BLaER1 treated with 17β-estradiol and CSF1 and Interleukin-3, amounts not matched to agents 10 nM and 100 nM (cell line): ENCODE measurements at regions not wholly inside any gene's neighbourhood (a gene's known extent, or its start where the extent isn't known, plus 50 kb on each side); places are given as distances from the start of the nearest gene placed in this dataset.
A peak's percentile ranks its signal among the peaks of the same experiment; 100 is the strongest.
"Not testable (repeated sequence)": the region's sequence is repeated elsewhere in the genome, so short reads cannot be mapped to it uniquely, and the experiment has no call there.

Experiments used
- H3K27ac ChIP-seq, 11 experiments: shearing (Covaris generic); formaldehyde crosslinking; 2 replicates each; pipeline ENCODE4 v1.8.1; 2022
- H3K27me3 ChIP-seq, 11 experiments: shearing (Covaris generic); formaldehyde crosslinking; 2 replicates each; pipeline ENCODE4 v1.8.1; 2022
- H3K36me3 ChIP-seq, 11 experiments: shearing (Covaris generic); formaldehyde crosslinking; 2 replicates each; pipeline ENCODE4 v1.8.1; 2022
- H3K4me1 ChIP-seq, 10 experiments: shearing (Covaris generic); formaldehyde crosslinking; 2 replicates each; pipeline ENCODE4 v1.8.1; 2022
- H3K4me2 ChIP-seq, 11 experiments: shearing (Covaris generic); formaldehyde crosslinking; 2 replicates each; pipeline ENCODE4 v1.8.1; 2022
- H3K4me3 ChIP-seq, 10 experiments: shearing (Covaris generic); formaldehyde crosslinking; 2 replicates each; pipeline ENCODE4 v1.8.1; 2022
- H3K9ac ChIP-seq, 11 experiments: shearing (Covaris generic); formaldehyde crosslinking; 2 replicates each; pipeline ENCODE4 v1.8.1; 2022
- H3K9me3 ChIP-seq, 11 experiments: shearing (Covaris generic); formaldehyde crosslinking; replicated peaks in 1 of 11; 2 replicates each; pipeline ENCODE4 v1.8.1; 2022
- H4K20me1 ChIP-seq, 11 experiments: shearing (Covaris generic); formaldehyde crosslinking; 2 replicates each; pipeline ENCODE4 v1.8.1; 2022
- Cebpa-rat ChIP-seq, 11 experiments: shearing (Covaris generic); IDR thresholded peaks; 2 replicates each; pipeline ENCODE4 v1.8.1; 2022

GRCh38 chr17:83201206-83202001 is 122.0 kb downstream of the METRNL start:
- Histone ChIP-seq H4K20me1 (no peaks in the 10 kb centered on the region), H3K4me2 (peak overlapping the region; percentile 95 to 100 (median 98)), H3K4me1 (peaks cover 86 to 93% (median 91%) of the 10 kb centered on the region in 10 experiments), H3K9ac (peak overlapping the region; percentile 61 to 96 (median 80); a peak in 21 of 22 replicates), H3K27me3 (0 out of 22 replicates have a peak, but pooled peaks cover 0 to 3% (median 0%) of the 10 kb centered on the region in 11 experiments), H3K9me3 (no peaks in the 10 kb centered on the region), H3K4me3 (peak overlapping the region in 1 of 10 experiments; percentile 35; a peak in 2 of 20 replicates), H3K36me3 (no peaks in the 10 kb centered on the region), H3K27ac (peak overlapping the region; percentile 80 to 100 (median 93))
- TF ChIP-seq Cebpa-rat (IDR thresholded peaks at IDR 0.05): no peak

GRCh38 chr17:83202002-83203000 is 122.9 kb downstream of the METRNL start:
- H3K9ac ChIP-seq: peak overlapping the region in 9 of 11 experiments; percentile 23 to 85 (median 64); a peak in 14 of 22 replicates
- H3K4me2 ChIP-seq: peak overlapping the region; percentile 95 to 100 (median 98)
- no peak for TF ChIP-seq Cebpa-rat (IDR thresholded peaks at IDR 0.05)
- peak overlapping the region in 1 of 10 experiments; percentile 11; a peak in 1 of 20 replicates for H3K4me3 ChIP-seq
- peaks cover 87 to 92% (median 90%) of the 10 kb centered on the region in 10 experiments for H3K4me1 ChIP-seq
- no peaks in the 10 kb centered on the region for H3K36me3 ChIP-seq
- H3K9me3 ChIP-seq: no peaks in the 10 kb centered on the region
- H3K27me3 ChIP-seq: 0 out of 22 replicates have a peak, but pooled peaks cover 0 to 3% (median 0%) of the 10 kb centered on the region in 11 experiments
- peak overlapping the region in 10 of 11 experiments; percentile 58 to 100 (median 72); a peak in 18 of 22 replicates for H3K27ac ChIP-seq
- H4K20me1 ChIP-seq: no peaks in the 10 kb centered on the region

- Histone ChIP-seq H3K27ac (peak overlapping the region; percentile 58 to 100 (median 69)), H3K4me2 (peak overlapping the region; percentile 95 to 100 (median 98)), H3K27me3 (0 out of 22 replicates have a peak, but pooled peaks cover 0 to 3% (median 0%) of the 10 kb centered on the region in 11 experiments), H3K9me3 (no peaks in the 10 kb centered on the region), H4K20me1 (no peaks in the 10 kb centered on the region), H3K9ac (peak overlapping the region; percentile 36 to 85 (median 57); a peak in 19 of 22 replicates), H3K4me1 (peaks cover 81 to 86% (median 84%) of the 10 kb centered on the region in 10 experiments), H3K4me3 (peak overlapping the region in 1 of 10 experiments; percentile 40; a peak in 3 of 20 replicates), H3K36me3 (no peaks in the 10 kb centered on the region)
- TF ChIP-seq Cebpa-rat (IDR thresholded peaks at IDR 0.05): peak in 1 of 11 experiments; percentile 32; a peak in 1 of 22 replicates
Measured at GRCh38 chr17:83203073-83203471, 123.7 kb downstream of the METRNL start.

- 0 out of 22 replicates have a peak, but pooled peaks cover 0 to 3% (median 0%) of the 10 kb centered on the region in 11 experiments for H3K27me3 ChIP-seq
- TF ChIP-seq Cebpa-rat (IDR thresholded peaks at IDR 0.05): no peak; a peak in 1 of 22 replicates
- H3K9ac ChIP-seq: peak overlapping the region; percentile 36 to 85 (median 57); a peak in 19 of 22 replicates
- H3K27ac ChIP-seq: peak overlapping the region; percentile 58 to 100 (median 69)
- H3K4me1 ChIP-seq: peaks cover 75 to 80% (median 78%) of the 10 kb centered on the region in 10 experiments
- no peaks in the 10 kb centered on the region for H3K9me3 ChIP-seq
- peak overlapping the region; percentile 95 to 100 (median 98) for H3K4me2 ChIP-seq
- H3K4me3 ChIP-seq: peak overlapping the region in 1 of 10 experiments; percentile 40; a peak in 2 of 20 replicates
- H4K20me1 ChIP-seq: no peaks in the 10 kb centered on the region
- no peaks in the 10 kb centered on the region for H3K36me3 ChIP-seq
Measured at GRCh38 chr17:83203472-83204221, 124.2 kb downstream of the METRNL start.

- H3K4me1 ChIP-seq: peaks cover 69 to 74% (median 72%) of the 10 kb centered on the region in 10 experiments
- H3K4me2 ChIP-seq: peak overlapping the region; percentile 95 to 100 (median 98)
- TF ChIP-seq Cebpa-rat (IDR thresholded peaks at IDR 0.05): no peak
Measured at GRCh38 chr17:83204230-83204725, 124.9 kb downstream of the METRNL start.

GRCh38 chr17:83204736-83205386 is 125.5 kb downstream of the METRNL start:
- Histone ChIP-seq H3K9ac (peak overlapping the region in 4 of 11 experiments; percentile 64 to 85 (median 79); a peak in 5 of 22 replicates), H3K4me2 (peak overlapping the region; percentile 16 to 100 (median 98); a peak in 18 of 22 replicates), H3K4me1 (peaks cover 64 to 69% (median 68%) of the 10 kb centered on the region in 10 experiments), H3K27ac (peak overlapping the region in 7 of 11 experiments; percentile 17 to 100 (median 83); a peak in 11 of 22 replicates)
- H3K9me3 ChIP-seq, H4K20me1 ChIP-seq, H3K27me3 ChIP-seq, H3K36me3 ChIP-seq, H3K4me3 ChIP-seq: not testable (repeated sequence)

More at GRCh38 chr17:83204230-83204725, 124.9 kb downstream of the METRNL start:
- H3K9me3 ChIP-seq: no peaks in the 10 kb centered on the region
- peak overlapping the region; percentile 58 to 100 (median 69); a peak in 21 of 22 replicates for H3K27ac ChIP-seq
- 0 out of 22 replicates have a peak, but pooled peaks cover 0 to 3% (median 0%) of the 10 kb centered on the region in 11 experiments for H3K27me3 ChIP-seq
- H4K20me1 ChIP-seq: no peaks in the 10 kb centered on the region
- H3K36me3 ChIP-seq: no peaks in the 10 kb centered on the region
- H3K4me3 ChIP-seq: no peak overlapping the region
- H3K9ac ChIP-seq: peak overlapping the region in 8 of 11 experiments; percentile 48 to 85 (median 64); a peak in 10 of 22 replicates

- Histone ChIP-seq H3K27ac (peak overlapping the region in 5 of 11 experiments; percentile 39 to 100 (median 98); a peak in 6 of 22 replicates), H3K9ac (peak overlapping the region in 1 of 11 experiments; percentile 83; a peak in 2 of 22 replicates), H3K4me2 (peak overlapping the region; percentile 56 to 100 (median 96); a peak in 16 of 22 replicates), H3K4me1 (peaks cover 57 to 63% (median 61%) of the 10 kb centered on the region in 10 experiments)
- H3K36me3 ChIP-seq, H4K20me1 ChIP-seq, H3K4me3 ChIP-seq, H3K9me3 ChIP-seq, H3K27me3 ChIP-seq: not testable (repeated sequence)
Measured at GRCh38 chr17:83205387-83206035, 126.1 kb downstream of the METRNL start.

GRCh38 chr17:83206036-83206394 is 126.6 kb downstream of the METRNL start:
- not testable (repeated sequence) for H3K36me3 ChIP-seq, H3K27me3 ChIP-seq, H3K4me3 ChIP-seq, H4K20me1 ChIP-seq, H3K9me3 ChIP-seq
- H3K4me2 ChIP-seq: peak overlapping the region; percentile 52 to 72 (median 56); a peak in 20 of 22 replicates
- peaks cover 52 to 58% (median 56%) of the 10 kb centered on the region in 10 experiments for H3K4me1 ChIP-seq
- H3K27ac ChIP-seq: peak overlapping the region in 2 of 11 experiments; percentile 30 to 44; a peak in 4 of 22 replicates
- peak overlapping the region in 1 of 11 experiments; percentile 50; a peak in 1 of 22 replicates for H3K9ac ChIP-seq

GRCh38 chr17:83206819-83207588 is 127.6 kb downstream of the METRNL start:
- peak overlapping the region; percentile 35 to 76 (median 65); a peak in 21 of 22 replicates for H3K4me2 ChIP-seq
- not testable (repeated sequence) for H4K20me1 ChIP-seq, H3K9me3 ChIP-seq, H3K27me3 ChIP-seq, H3K36me3 ChIP-seq, H3K4me3 ChIP-seq
- H3K27ac ChIP-seq: peak overlapping the region in 4 of 11 experiments; percentile 45 to 56 (median 52); a peak in 4 of 22 replicates
- H3K4me1 ChIP-seq: peaks cover 42 to 48% (median 46%) of the 10 kb centered on the region in 10 experiments
- peak overlapping the region in 2 of 11 experiments; percentile 41 to 57; a peak in 3 of 22 replicates for H3K9ac ChIP-seq

- H3K9ac ChIP-seq, H3K36me3 ChIP-seq, H3K4me1 ChIP-seq, H3K4me2 ChIP-seq, H3K9me3 ChIP-seq, H3K4me3 ChIP-seq, H4K20me1 ChIP-seq, H3K27me3 ChIP-seq, H3K27ac ChIP-seq: not testable (repeated sequence)
Measured at GRCh38 chr17:83247001-83247400, 167.6 kb downstream of the METRNL start.
